ENCODE measurements at regions not wholly inside any gene's neighbourhood (a gene's known extent, or its start where the extent isn't known, plus 50 kb on each side); places are given as distances from the start of the nearest gene placed in this dataset.

DNA sequence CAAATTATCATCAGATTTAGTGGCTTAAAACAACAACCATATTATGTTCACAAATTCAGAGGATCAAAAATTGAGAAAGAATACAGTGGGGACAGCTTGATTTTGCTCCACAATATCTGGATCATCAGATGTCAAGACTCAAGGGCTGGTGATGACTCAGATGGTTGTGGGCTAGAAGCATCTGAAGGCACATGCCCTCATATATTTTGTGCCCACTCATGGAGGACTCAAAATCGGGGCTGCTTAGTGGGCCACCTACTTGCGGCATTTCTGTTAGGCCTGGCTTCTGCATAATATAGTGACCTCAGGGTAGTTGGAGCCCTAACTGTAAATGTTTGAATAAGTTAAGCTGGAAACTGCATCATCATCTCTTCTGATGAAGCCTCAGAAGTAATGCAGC is 584.5 kb downstream of the SLC16A7 start:
- TF ChIP-seq RAD21 (conservative IDR thresholded peaks at IDR 0.05) (no peak), SMC3 (conservative IDR thresholded peaks at IDR 0.05; ENCODE audit: poor library complexity) (no peak), POLR2AphosphoS5 (IDR thresholded peaks at IDR 0.05) (no peak), MXI1 (conservative IDR thresholded peaks at IDR 0.05; ENCODE audit: poor library complexity, severe bottlenecking) (no peak), TAF1 (IDR thresholded peaks at IDR 0.05; ENCODE audit: low read depth) (no peak), EZH2 (IDR thresholded peaks at IDR 0.05; ENCODE audit: borderline replicate concordance, insufficient read depth, low read length, poor library complexity, severe bottlenecking) (no peak), EP300 (conservative IDR thresholded peaks at IDR 0.05; ENCODE audit: poor library complexity, severe bottlenecking) (no peak)
- TF ChIP-seq, protein P1, sequence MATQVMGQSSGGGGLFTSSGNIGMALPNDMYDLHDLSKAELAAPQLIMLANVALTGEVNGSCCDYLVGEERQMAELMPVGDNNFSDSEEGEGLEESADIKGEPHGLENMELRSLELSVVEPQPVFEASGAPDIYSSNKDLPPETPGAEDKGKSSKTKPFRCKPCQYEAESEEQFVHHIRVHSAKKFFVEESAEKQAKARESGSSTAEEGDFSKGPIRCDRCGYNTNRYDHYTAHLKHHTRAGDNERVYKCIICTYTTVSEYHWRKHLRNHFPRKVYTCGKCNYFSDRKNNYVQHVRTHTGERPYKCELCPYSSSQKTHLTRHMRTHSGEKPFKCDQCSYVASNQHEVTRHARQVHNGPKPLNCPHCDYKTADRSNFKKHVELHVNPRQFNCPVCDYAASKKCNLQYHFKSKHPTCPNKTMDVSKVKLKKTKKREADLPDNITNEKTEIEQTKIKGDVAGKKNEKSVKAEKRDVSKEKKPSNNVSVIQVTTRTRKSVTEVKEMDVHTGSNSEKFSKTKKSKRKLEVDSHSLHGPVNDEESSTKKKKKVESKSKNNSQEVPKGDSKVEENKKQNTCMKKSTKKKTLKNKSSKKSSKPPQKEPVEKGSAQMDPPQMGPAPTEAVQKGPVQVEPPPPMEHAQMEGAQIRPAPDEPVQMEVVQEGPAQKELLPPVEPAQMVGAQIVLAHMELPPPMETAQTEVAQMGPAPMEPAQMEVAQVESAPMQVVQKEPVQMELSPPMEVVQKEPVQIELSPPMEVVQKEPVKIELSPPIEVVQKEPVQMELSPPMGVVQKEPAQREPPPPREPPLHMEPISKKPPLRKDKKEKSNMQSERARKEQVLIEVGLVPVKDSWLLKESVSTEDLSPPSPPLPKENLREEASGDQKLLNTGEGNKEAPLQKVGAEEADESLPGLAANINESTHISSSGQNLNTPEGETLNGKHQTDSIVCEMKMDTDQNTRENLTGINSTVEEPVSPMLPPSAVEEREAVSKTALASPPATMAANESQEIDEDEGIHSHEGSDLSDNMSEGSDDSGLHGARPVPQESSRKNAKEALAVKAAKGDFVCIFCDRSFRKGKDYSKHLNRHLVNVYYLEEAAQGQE (IDR thresholded peaks at IDR 0.05; ENCODE audit: borderline replicate concordance): no peak
- TF ChIP-seq, protein P2, sequence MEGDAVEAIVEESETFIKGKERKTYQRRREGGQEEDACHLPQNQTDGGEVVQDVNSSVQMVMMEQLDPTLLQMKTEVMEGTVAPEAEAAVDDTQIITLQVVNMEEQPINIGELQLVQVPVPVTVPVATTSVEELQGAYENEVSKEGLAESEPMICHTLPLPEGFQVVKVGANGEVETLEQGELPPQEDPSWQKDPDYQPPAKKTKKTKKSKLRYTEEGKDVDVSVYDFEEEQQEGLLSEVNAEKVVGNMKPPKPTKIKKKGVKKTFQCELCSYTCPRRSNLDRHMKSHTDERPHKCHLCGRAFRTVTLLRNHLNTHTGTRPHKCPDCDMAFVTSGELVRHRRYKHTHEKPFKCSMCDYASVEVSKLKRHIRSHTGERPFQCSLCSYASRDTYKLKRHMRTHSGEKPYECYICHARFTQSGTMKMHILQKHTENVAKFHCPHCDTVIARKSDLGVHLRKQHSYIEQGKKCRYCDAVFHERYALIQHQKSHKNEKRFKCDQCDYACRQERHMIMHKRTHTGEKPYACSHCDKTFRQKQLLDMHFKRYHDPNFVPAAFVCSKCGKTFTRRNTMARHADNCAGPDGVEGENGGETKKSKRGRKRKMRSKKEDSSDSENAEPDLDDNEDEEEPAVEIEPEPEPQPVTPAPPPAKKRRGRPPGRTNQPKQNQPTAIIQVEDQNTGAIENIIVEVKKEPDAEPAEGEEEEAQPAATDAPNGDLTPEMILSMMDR (IDR thresholded peaks at IDR 0.05; ENCODE audit: poor library complexity, severe bottlenecking): no peak
- H3K27ac ChIP-seq (ENCODE audit: low read length): no peak overlapping the region
- H3K27me3 ChIP-seq (ENCODE audit: insufficient read depth, low read depth, low read length): no peaks in the 10 kb centered on the region
- H3K9me3 ChIP-seq (ENCODE audit: low read length): no peaks in the 10 kb centered on the region
- H3K9ac ChIP-seq (ENCODE audit: low read length): no peak overlapping the region
- H3K9me2 ChIP-seq (ENCODE audit: insufficient read depth, low read length): no peaks in the 10 kb centered on the region
- no peaks in the 10 kb centered on the region for H3K79me2 ChIP-seq (replicated peaks; ENCODE audit: insufficient read depth, low read length)
- no peak overlapping the region for H2AFZ ChIP-seq (ENCODE audit: low read depth, low read length)
- no peaks in the 10 kb centered on the region for H3F3A ChIP-seq (ENCODE audit: insufficient read depth, low read length, poor library complexity, severe bottlenecking)
- H3K4me2 ChIP-seq (ENCODE audit: low read length): no peak overlapping the region
- no peak overlapping the region for H3K4me3 ChIP-seq (ENCODE audit: low read length)
- H4K20me1 ChIP-seq (ENCODE audit: insufficient read depth): no peaks in the 10 kb centered on the region
- no peaks in the 10 kb centered on the region for H3K36me3 ChIP-seq (ENCODE audit: insufficient read depth, low read length)

DNA sequence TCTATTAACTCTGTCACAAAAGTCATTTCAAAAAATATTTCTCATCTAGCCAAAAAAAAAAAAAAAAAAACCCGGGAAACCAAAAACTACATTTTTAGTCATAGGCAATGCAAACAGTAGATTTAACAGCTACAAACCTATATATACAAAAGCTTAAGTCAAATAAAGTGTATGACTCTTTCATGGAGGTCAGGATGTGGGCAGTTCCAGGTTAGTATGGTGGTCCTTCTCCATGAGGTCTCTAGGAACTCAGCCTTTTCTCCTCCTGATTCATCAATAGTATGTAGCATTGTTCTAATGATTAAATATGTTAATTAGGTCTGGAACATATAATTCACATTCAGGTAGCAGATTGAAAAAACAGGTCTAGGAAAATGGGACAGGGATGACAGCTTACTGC is 586.5 kb downstream of the SLC16A7 start:
- Histone ChIP-seq H3K27me3 (ENCODE audit: insufficient read depth, low read depth, low read length) (no peaks in the 10 kb centered on the region), H3K36me3 (ENCODE audit: insufficient read depth, low read length) (no peaks in the 10 kb centered on the region), H3K4me2 (ENCODE audit: low read length) (no peak overlapping the region), H3K27ac (ENCODE audit: low read length) (no peak overlapping the region), H2AFZ (ENCODE audit: low read depth, low read length) (no peak overlapping the region), H3K9me3 (ENCODE audit: low read length) (no peaks in the 10 kb centered on the region), H3K9me2 (ENCODE audit: insufficient read depth, low read length) (no peaks in the 10 kb centered on the region), H3K9ac (ENCODE audit: low read length) (no peak overlapping the region), H3F3A (ENCODE audit: insufficient read depth, low read length, poor library complexity, severe bottlenecking) (no peaks in the 10 kb centered on the region), H4K20me1 (ENCODE audit: insufficient read depth) (no peaks in the 10 kb centered on the region), H3K4me3 (ENCODE audit: low read length) (no peak overlapping the region), H3K79me2 (replicated peaks; ENCODE audit: insufficient read depth, low read length) (no peaks in the 10 kb centered on the region)
- no peak for TF ChIP-seq EZH2 (IDR thresholded peaks at IDR 0.05; ENCODE audit: borderline replicate concordance, insufficient read depth, low read length, poor library complexity, severe bottlenecking)
- no peak for TF ChIP-seq MXI1 (conservative IDR thresholded peaks at IDR 0.05; ENCODE audit: poor library complexity, severe bottlenecking)
- no peak for TF ChIP-seq RAD21 (conservative IDR thresholded peaks at IDR 0.05)
- no peak for TF ChIP-seq EP300 (conservative IDR thresholded peaks at IDR 0.05; ENCODE audit: poor library complexity, severe bottlenecking)

Measured in neural cell (in vitro differentiated cells).